H9 (cell line): ENCODE measurements at regions not wholly inside any gene's neighbourhood (a gene's known extent, or its start where the extent isn't known, plus 50 kb on each side); places are given as distances from the start of the nearest gene placed in this dataset.

ENCODE experiments used
- DNase-seq: peaks from one replicate; pipeline ENCODE4 v3.0.0-alpha.2; 2017
- H2AFZ ChIP-seq: one replicate; pipeline ENCODE4 v1.6.1; 2013; ENCODE audit warnings: mild to moderate bottlenecking, low read length, control low read depth, moderate library complexity
- H2AK5ac ChIP-seq: 2 replicates; pipeline ENCODE4 v1.6.1; 2013; ENCODE audit warnings: low read length, control low read depth, mixed read lengths; ENCODE audit not compliant: insufficient read length
- H2BK120ac ChIP-seq: one replicate; pipeline ENCODE4 v1.6.1; 2013; ENCODE audit warnings: low read depth, mild to moderate bottlenecking, low read length, control low read depth, inconsistent platforms; ENCODE audit not compliant: poor library complexity, severe bottlenecking
- H2BK12ac ChIP-seq: 2 replicates; pipeline ENCODE4 v1.6.1; 2013; ENCODE audit warnings: low read length, control low read depth, mixed read lengths, low read depth; ENCODE audit not compliant: insufficient read length
- H2BK15ac ChIP-seq: 2 replicates; pipeline ENCODE4 v1.6.1; 2013; ENCODE audit warnings: low read depth, low read length, control low read depth
- H2BK20ac ChIP-seq: one replicate; pipeline ENCODE4 v1.6.1; 2013; ENCODE audit warnings: low read depth, mild to moderate bottlenecking, low read length, control low read depth, inconsistent platforms; ENCODE audit not compliant: poor library complexity, severe bottlenecking
- H2BK5ac ChIP-seq: 2 replicates; pipeline ENCODE4 v1.6.1; 2013; ENCODE audit warnings: low read length, control low read depth, mixed read lengths; ENCODE audit not compliant: insufficient read length
- H3K14ac ChIP-seq: 2 replicates; pipeline ENCODE4 v1.6.1; 2013; ENCODE audit warnings: low read length, control low read depth; ENCODE audit not compliant: insufficient read depth
- H3K18ac ChIP-seq: 2 replicates; pipeline ENCODE4 v1.6.1; 2013; ENCODE audit warnings: low read depth, mild to moderate bottlenecking, mixed read lengths, low read length, control low read depth; ENCODE audit not compliant: insufficient read length
- H3K23ac ChIP-seq: 2 replicates; pipeline ENCODE4 v1.6.1; 2013; ENCODE audit warnings: low read length, control low read depth, mixed read lengths, low read depth; ENCODE audit not compliant: insufficient read length
- H3K23me2 ChIP-seq: 2 replicates; pipeline ENCODE4 v1.6.1; 2013; ENCODE audit warnings: low read depth, mild to moderate bottlenecking, mixed read lengths, low read length, control low read depth; ENCODE audit not compliant: insufficient read length, poor library complexity, severe bottlenecking
- H3K27ac ChIP-seq: 2 replicates; pipeline ENCODE4 v1.5.1; 2013; ENCODE audit warnings: low read length, control low read depth, mixed read lengths, low read depth; ENCODE audit not compliant: insufficient read length
- H3K27me3 ChIP-seq: 2 replicates; pipeline ENCODE4 v1.6.1; 2013; ENCODE audit warnings: low read length, control low read depth, inconsistent platforms; ENCODE audit not compliant: insufficient read depth
- H3K4ac ChIP-seq: 2 replicates; pipeline ENCODE4 v1.6.1; 2013; ENCODE audit warnings: low read depth, mild to moderate bottlenecking, control low read depth, inconsistent platforms, low read length, moderate library complexity
- H3K4me1 ChIP-seq: 2 replicates; pipeline ENCODE4 v1.6.1; 2013; ENCODE audit warnings: low read length, control low read depth, inconsistent platforms; ENCODE audit not compliant: insufficient read depth
- H3K4me2 ChIP-seq: 2 replicates; pipeline ENCODE4 v1.6.1; 2013; ENCODE audit warnings: low read length, control low read depth, mixed read lengths; ENCODE audit not compliant: insufficient read length, insufficient read depth
- H3K56ac ChIP-seq: 2 replicates; pipeline ENCODE4 v1.6.1; 2013; ENCODE audit warnings: low read depth, mild to moderate bottlenecking, mixed read lengths, low read length, control low read depth; ENCODE audit not compliant: insufficient read length
- H3K79me1 ChIP-seq: 2 replicates; pipeline ENCODE4 v1.6.1; 2013; ENCODE audit warnings: low read depth, mild to moderate bottlenecking, moderate library complexity, low read length, control low read depth, inconsistent platforms; ENCODE audit not compliant: insufficient read depth, poor library complexity, severe bottlenecking
- H3K79me2 ChIP-seq: 2 replicates; pipeline ENCODE4 v1.6.1; 2013; ENCODE audit warnings: low read length, control low read depth, inconsistent platforms; ENCODE audit not compliant: insufficient read depth
- H3K9ac ChIP-seq: 2 replicates; pipeline ENCODE4 v1.6.1; 2013; ENCODE audit warnings: low read length, control low read depth, mixed read lengths; ENCODE audit not compliant: insufficient read length; ENCODE audit errors: extremely low read depth
- H3K9me3 ChIP-seq: one replicate; pipeline ENCODE4 v1.6.1; 2013; ENCODE audit warnings: low read depth, low read length, inconsistent platforms; ENCODE audit not compliant: control insufficient read depth
- H3T11ph ChIP-seq: one replicate; pipeline ENCODE4 v1.6.1; 2013; ENCODE audit warnings: mild to moderate bottlenecking, low read length, control low read depth, inconsistent platforms
- H4K20me1 ChIP-seq: one replicate; pipeline ENCODE4 v1.6.1; 2013; ENCODE audit not compliant: control insufficient read depth, insufficient read length, insufficient read depth
- H4K5ac ChIP-seq: 2 replicates; pipeline ENCODE4 v1.6.1; 2013; ENCODE audit warnings: low read depth, mild to moderate bottlenecking, mixed read lengths, low read length, control low read depth; ENCODE audit not compliant: insufficient read length
- H4K8ac ChIP-seq: replicated peaks from 2 replicates; pipeline ENCODE4 v1.6.1; 2013; ENCODE audit warnings: low read length, control low read depth, mixed read lengths, low read depth; ENCODE audit not compliant: insufficient read length
- H4K91ac ChIP-seq: 2 replicates; pipeline ENCODE4 v1.6.1; 2013; ENCODE audit warnings: low read depth, mild to moderate bottlenecking, moderate library complexity, mixed read lengths, low read length, control low read depth; ENCODE audit not compliant: insufficient read length
- H3K27ac Mint-ChIP-seq, 3 experiments: 2 replicates in 2 of 3; 3 replicates in 1 of 3; pipeline ENCODE4 v1.8.0; 2020 to 2021; ENCODE audit warnings: mixed read lengths in 3 of 3, mild to moderate bottlenecking in 1 of 3, moderate library complexity in 1 of 3
- H3K27me3 Mint-ChIP-seq: 2 replicates; pipeline ENCODE4 v1.8.0; 2021; ENCODE audit warnings: low read depth, mild to moderate bottlenecking, moderate library complexity, mixed read lengths
- H3K36me3 Mint-ChIP-seq, 3 experiments: 2 replicates in 2 of 3; 3 replicates in 1 of 3; pipeline ENCODE4 v1.8.0; 2020 to 2021; ENCODE audit warnings: low read depth in 3 of 3, mixed read lengths in 3 of 3; ENCODE audit not compliant: insufficient read depth in 1 of 3
- H3K4me1 Mint-ChIP-seq, 2 experiments: 2 replicates each; pipeline ENCODE4 v1.8.0; 2020; ENCODE audit warnings: mixed read lengths in 2 of 2
- H3K4me3 Mint-ChIP-seq, 2 experiments: 2 replicates in 1 of 2; 3 replicates in 1 of 2; pipeline ENCODE4 v1.8.0; 2020 to 2021; ENCODE audit warnings: mild to moderate bottlenecking in 2 of 2, mixed read lengths in 2 of 2, moderate library complexity in 1 of 2
- H3K9me3 Mint-ChIP-seq, 2 experiments: 2 replicates in 1 of 2; 3 replicates in 1 of 2; pipeline ENCODE4 v1.8.0; 2020; ENCODE audit warnings: mild to moderate bottlenecking in 2 of 2, mixed read lengths in 2 of 2, moderate library complexity in 1 of 2
- WGBS: extraction: QIAGEN DNeasy Blood & Tissue Kit; methylation state at CpG from one replicate; pipeline ENCODE4 v1.1.7; 2013; ENCODE audit warnings: missing lambda C conversion rate, low lambda C conversion rate, mixed read lengths; ENCODE audit not compliant: insufficient read length; ENCODE audit errors: extremely low coverage; 5-methylcytosine and 5-hydroxymethylcytosine counted together
- TF ChIP-seq, protein P1 (sequence below): fragments of 200-600 bp; sonication (generic); conservative IDR thresholded peaks from 3 replicates; pipeline ENCODE4 v1.8.0; 2021; ENCODE audit warnings: antibody characterized with exemption, mild to moderate bottlenecking

- H3K4ac ChIP-seq: no peak overlapping the region
- no peak overlapping the region for H3K9ac ChIP-seq
- H2BK12ac ChIP-seq: no peak overlapping the region
- H3K4me1 Mint-ChIP-seq: no peaks in the 10 kb centered on the region
- H2BK15ac ChIP-seq: no peak overlapping the region
- H4K20me1 ChIP-seq: no peaks in the 10 kb centered on the region
- no peak overlapping the region for H3K27ac Mint-ChIP-seq
- WGBS: no CpG with 5 or more reads among the region's 30 CpGs
- H3K23ac ChIP-seq: no peak overlapping the region
- H3K23me2 ChIP-seq: no peaks in the 10 kb centered on the region
- no peaks in the 10 kb centered on the region for H3K79me2 ChIP-seq
- no peak for DNase-seq
- no peaks in the 10 kb centered on the region for H3K4me1 ChIP-seq
- no peak overlapping the region for H3K4me2 ChIP-seq
- TF ChIP-seq, protein P1, sequence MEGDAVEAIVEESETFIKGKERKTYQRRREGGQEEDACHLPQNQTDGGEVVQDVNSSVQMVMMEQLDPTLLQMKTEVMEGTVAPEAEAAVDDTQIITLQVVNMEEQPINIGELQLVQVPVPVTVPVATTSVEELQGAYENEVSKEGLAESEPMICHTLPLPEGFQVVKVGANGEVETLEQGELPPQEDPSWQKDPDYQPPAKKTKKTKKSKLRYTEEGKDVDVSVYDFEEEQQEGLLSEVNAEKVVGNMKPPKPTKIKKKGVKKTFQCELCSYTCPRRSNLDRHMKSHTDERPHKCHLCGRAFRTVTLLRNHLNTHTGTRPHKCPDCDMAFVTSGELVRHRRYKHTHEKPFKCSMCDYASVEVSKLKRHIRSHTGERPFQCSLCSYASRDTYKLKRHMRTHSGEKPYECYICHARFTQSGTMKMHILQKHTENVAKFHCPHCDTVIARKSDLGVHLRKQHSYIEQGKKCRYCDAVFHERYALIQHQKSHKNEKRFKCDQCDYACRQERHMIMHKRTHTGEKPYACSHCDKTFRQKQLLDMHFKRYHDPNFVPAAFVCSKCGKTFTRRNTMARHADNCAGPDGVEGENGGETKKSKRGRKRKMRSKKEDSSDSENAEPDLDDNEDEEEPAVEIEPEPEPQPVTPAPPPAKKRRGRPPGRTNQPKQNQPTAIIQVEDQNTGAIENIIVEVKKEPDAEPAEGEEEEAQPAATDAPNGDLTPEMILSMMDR: no peak
- no peak overlapping the region for H4K5ac ChIP-seq
- peaks cover 9 to 14% of the 10 kb centered on the region in 2 experiments; a peak in 4 of 5 replicates for H3K9me3 Mint-ChIP-seq
- no peak overlapping the region for H3K4me3 Mint-ChIP-seq
- H3T11ph ChIP-seq: no peak overlapping the region
- no peak overlapping the region for H2AK5ac ChIP-seq
- H2BK5ac ChIP-seq: no peak overlapping the region
- no peak overlapping the region for H4K91ac ChIP-seq
- no peak overlapping the region for H3K27ac ChIP-seq
- H2AFZ ChIP-seq: no peak overlapping the region
- H3K14ac ChIP-seq: no peak overlapping the region
- no peaks in the 10 kb centered on the region for H3K9me3 ChIP-seq
- H3K79me1 ChIP-seq: no peaks in the 10 kb centered on the region
- no peaks in the 10 kb centered on the region; the same call in none of the 2 replicates for H3K27me3 Mint-ChIP-seq
- H3K56ac ChIP-seq: no peak overlapping the region
- H2BK20ac ChIP-seq: no peak overlapping the region
- H3K27me3 ChIP-seq: no peaks in the 10 kb centered on the region
- peaks cover 0 to 9% (median 6%) of the 10 kb centered on the region in 3 experiments; a peak in 4 of 7 replicates for H3K36me3 Mint-ChIP-seq
- H4K8ac ChIP-seq: no peak overlapping the region
- no peak overlapping the region for H3K18ac ChIP-seq
- H2BK120ac ChIP-seq: no peak overlapping the region
Measured at GRCh38 chr3:147153830-147154539, 252.4 kb downstream of the ZIC4 start.
